Body of pancreas (tissue), 4 donors: ENCODE measurements at regions not wholly inside any gene's neighbourhood (a gene's known extent, or its start where the extent isn't known, plus 50 kb on each side); places are given as distances from the start of the nearest gene placed in this dataset.

Experiments used
- ATAC-seq: fragments of 150-250 bp; one replicate; pipeline ENCODE4 v1.9.1; 2016
- DNase-seq, 4 donors: peaks; one replicate each; pipeline ENCODE4 v3.0.0-alpha.2; 2019
- H3K27ac ChIP-seq, 4 donors: fragments of 200-600 bp; sonication (generic); 1 replicate in 3 of 4; 2 replicates in 1 of 4; pipeline versions ENCODE4 v1.5.1 to v1.6.1; 2016 to 2019; ENCODE audit warnings: mild to moderate bottlenecking in 1 of 4, mixed read lengths in 1 of 4, moderate library complexity in 1 of 4
- H3K27me3 ChIP-seq, 2 donors: fragments of 200-600 bp; sonication (generic); one replicate each; pipeline ENCODE4 v1.6.0; 2016; ENCODE audit warnings: mild to moderate bottlenecking in 1 of 2
- H3K36me3 ChIP-seq, 2 donors: fragments of 200-600 bp; sonication (generic); replicated peaks in 1 of 2; 2 replicates each; pipeline ENCODE4 v1.5.1; 2016; ENCODE audit warnings: low read depth in 2 of 2; ENCODE audit not compliant: insufficient read depth in 1 of 2
- H3K4me1 ChIP-seq: fragments of 200-600 bp; sonication (generic); one replicate; pipeline ENCODE4 v1.6.0; 2016
- H3K4me3 ChIP-seq, 2 donors: fragments of 200-600 bp; sonication (generic); 1 replicate in 1 of 2; 2 replicates in 1 of 2; pipeline ENCODE4 v1.5.1; 2016 to 2019
- H3K9me3 ChIP-seq, 3 donors: fragments of 200-600 bp; sonication (generic); 1 replicate in 2 of 3; 2 replicates in 1 of 3; pipeline ENCODE4 v1.5.1; 2016
- POLR2A ChIP-seq, 3 donors: fragments of 450-650 bp; IDR thresholded peaks; one replicate each; pipeline ENCODE4 v1.6.1; 2016; ENCODE audit warnings: antibody characterized with exemption in 3 of 3, mild to moderate bottlenecking in 2 of 3
- WGBS, 2 donors: methylation state at CpG; one replicate each; pipeline ENCODE4 v1.1.5; 2017; 5-methylcytosine and 5-hydroxymethylcytosine counted together
- intact Hi-C: fragments of 100-400 bp; cut with DNase I; formaldehyde crosslinking; loops from one replicate; pipeline ENCODE4 v1.15.1; 2023
- TF ChIP-seq, protein P1 (sequence below), 7 experiments: fragments of 450-650 bp in 4 of 7; fragments of 200-600 bp in 3 of 7; sonication (generic) in 3 of 7; IDR thresholded peaks; one replicate each; pipeline ENCODE4 v1.5.1; 2016 to 2019; ENCODE audit warnings: antibody characterized with exemption in 7 of 7

DNA sequence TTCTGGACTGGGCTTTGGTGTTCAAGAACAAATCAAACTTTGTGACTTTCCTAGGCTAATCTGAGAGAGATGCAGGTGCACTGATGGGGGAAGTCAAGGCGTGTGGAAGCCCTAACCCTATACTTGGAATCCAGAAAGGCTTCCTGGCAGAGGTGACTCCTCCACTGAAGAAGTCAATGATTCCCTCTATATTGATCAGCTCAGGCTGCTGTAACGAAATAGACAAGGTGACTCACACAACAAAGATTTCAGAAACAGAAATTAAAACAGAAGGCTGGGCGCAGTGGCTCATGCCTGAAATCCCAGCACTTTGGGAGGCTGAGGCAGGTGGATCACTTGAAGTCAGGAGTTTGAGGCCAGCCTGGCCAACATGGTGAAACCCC lies 69.6 kb upstream of the GGTA1 start:
- Histone ChIP-seq H3K27ac (peak overlapping the region in 2 of 4 donors; percentile 49 to 61), H3K4me3 (no peak overlapping the region)

DNA sequence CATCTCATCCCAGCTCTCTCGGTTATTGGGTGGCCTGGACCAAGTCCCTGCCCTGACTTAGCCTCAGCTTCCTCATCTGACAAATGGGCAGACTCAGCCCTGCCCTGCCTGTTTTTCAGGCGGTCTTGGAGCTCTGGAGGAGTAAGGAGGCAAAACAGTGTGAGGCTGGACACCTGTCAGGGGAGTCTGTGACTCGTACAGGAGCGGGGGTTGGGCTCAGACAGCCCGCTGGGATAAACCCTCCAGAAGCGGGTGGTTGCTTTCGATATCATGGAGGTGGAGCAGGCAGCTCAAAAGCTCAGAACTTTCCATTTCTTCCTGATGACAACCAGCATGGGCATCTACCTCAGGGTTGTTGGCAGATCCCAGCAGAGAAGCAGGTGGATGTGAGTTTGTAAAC lies 72.9 kb upstream of the GGTA1 start:
- no peak overlapping the region for H3K4me3 ChIP-seq
- ATAC-seq (no peak), DNase-seq (no peak)
- intact Hi-C loops: no loop called here
- H3K27ac ChIP-seq: no peak overlapping the region
- TF ChIP-seq, protein P1, sequence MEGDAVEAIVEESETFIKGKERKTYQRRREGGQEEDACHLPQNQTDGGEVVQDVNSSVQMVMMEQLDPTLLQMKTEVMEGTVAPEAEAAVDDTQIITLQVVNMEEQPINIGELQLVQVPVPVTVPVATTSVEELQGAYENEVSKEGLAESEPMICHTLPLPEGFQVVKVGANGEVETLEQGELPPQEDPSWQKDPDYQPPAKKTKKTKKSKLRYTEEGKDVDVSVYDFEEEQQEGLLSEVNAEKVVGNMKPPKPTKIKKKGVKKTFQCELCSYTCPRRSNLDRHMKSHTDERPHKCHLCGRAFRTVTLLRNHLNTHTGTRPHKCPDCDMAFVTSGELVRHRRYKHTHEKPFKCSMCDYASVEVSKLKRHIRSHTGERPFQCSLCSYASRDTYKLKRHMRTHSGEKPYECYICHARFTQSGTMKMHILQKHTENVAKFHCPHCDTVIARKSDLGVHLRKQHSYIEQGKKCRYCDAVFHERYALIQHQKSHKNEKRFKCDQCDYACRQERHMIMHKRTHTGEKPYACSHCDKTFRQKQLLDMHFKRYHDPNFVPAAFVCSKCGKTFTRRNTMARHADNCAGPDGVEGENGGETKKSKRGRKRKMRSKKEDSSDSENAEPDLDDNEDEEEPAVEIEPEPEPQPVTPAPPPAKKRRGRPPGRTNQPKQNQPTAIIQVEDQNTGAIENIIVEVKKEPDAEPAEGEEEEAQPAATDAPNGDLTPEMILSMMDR (IDR thresholded peaks at IDR 0.05): no peak
- TF ChIP-seq POLR2A (IDR thresholded peaks at IDR 0.05): no peak
- 58 to 90% methylated on average over 7 of the region's 7 CpGs for WGBS, 2 donors
- H3K27me3 ChIP-seq: no peaks in the 10 kb centered on the region
- peaks cover 20% of the 10 kb centered on the region for H3K4me1 ChIP-seq
- no peaks in the 10 kb centered on the region for H3K9me3 ChIP-seq
- no peaks in the 10 kb centered on the region for H3K36me3 ChIP-seq

More for the DNA sequence above, 69.6 kb upstream of the GGTA1 start:
- intact Hi-C loops: no loop called here
- peak; percentile 2 for ATAC-seq
- no peaks in the 10 kb centered on the region for H3K27me3 ChIP-seq
- H3K36me3 ChIP-seq: no peaks in the 10 kb centered on the region
- 65 to 82% methylated on average over 3 of the region's 3 CpGs for WGBS, 2 donors
- TF ChIP-seq, protein P1 (IDR thresholded peaks at IDR 0.05): no peak
- TF ChIP-seq POLR2A (IDR thresholded peaks at IDR 0.05): no peak
- H3K9me3 ChIP-seq: no peaks in the 10 kb centered on the region
- H3K4me1 ChIP-seq: peaks cover 22% of the 10 kb centered on the region
- DNase-seq: no peak

DNA sequence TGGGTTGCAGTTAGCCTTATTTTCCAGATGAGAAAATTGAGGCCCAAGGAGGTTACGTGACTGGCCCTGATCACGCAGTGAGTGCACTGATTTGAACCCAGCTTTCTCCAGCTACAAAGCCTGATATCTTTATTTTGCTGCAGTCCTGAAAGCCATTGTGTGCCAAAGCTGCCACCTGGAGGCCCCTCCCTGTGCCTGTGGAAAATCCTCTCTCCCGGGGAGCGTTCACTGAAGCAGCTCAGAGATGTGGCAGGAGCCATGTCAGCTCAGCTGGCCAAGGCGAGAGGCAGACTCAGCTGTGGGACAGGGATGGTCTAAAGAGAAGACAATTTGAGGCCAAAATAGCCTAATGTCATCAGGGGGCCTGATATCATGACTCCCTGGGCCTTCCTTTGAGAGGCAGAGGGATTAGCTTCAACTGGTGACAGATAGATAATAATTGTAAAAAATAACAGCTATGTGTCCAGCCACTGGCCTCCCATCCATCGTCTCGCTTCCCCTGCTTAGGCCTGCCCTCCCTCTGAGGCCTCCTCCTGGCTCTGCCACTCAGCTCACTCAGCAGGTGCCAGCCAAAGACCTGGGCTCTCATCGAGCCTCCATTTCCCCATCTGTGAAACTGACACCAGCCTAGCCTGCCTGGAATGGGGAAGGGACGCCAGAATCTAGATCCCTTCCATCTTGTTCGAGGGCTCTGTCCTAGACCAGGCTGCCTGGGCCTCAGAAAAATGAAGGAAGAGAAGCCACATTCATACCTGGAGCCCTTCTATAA lies 74.3 kb upstream of the GGTA1 start:
- Histone ChIP-seq H3K27me3 (no peaks in the 10 kb centered on the region), H3K36me3 (no peaks in the 10 kb centered on the region), H3K4me1 (peaks cover 7% of the 10 kb centered on the region), H3K4me3 (no peak overlapping the region), H3K27ac (no peak overlapping the region), H3K9me3 (no peaks in the 10 kb centered on the region)
- 77 to 83% methylated on average over 8 to 10 of the region's 10 CpGs for WGBS, 2 donors
- TF ChIP-seq, protein P1 (IDR thresholded peaks at IDR 0.05): no peak
- TF ChIP-seq POLR2A (IDR thresholded peaks at IDR 0.05): no peak
- intact Hi-C loops: no loop called here
- DNase-seq (no peak), ATAC-seq (no peak)

DNA sequence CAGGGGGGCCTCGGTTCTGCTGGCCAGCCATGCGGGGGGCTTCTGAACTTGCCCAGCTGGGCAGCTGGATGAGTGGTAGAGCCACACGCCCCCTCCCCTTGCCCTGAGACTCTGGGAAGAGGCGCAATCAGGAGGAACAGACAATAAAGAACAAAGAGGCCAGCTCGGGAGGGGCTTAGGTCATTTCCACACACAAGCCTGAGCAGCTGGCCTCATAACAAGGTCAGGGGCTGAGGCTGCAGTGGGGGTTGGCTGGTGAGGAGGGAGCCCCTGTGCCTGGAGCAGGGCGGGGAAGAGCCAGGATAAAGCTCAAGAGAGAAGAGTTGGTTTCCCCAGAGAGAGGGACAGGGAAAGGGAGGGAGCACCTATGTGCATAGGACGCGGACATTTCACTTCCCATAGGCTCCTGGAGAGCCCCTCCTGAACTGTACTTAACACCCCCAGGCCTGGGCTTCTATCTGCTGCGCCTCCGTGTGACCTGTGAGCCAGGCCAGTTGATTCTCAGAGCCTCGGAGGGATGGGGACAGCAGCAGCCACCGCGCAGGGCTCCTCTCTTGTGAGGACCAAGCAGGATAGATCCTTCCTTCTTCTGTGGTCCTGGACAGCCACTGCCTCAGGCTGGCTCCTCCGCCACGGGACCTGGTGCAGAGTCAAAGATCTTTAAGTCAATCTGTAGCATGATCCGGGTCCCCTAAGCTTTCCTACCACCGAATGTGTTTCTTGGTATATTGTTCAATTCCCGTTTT lies 75.3 kb upstream of the GGTA1 start:
- Histone ChIP-seq H3K4me3 (no peak overlapping the region), H3K27me3 (no peaks in the 10 kb centered on the region), H3K27ac (no peak overlapping the region), H3K9me3 (no peaks in the 10 kb centered on the region), H3K36me3 (no peaks in the 10 kb centered on the region), H3K4me1 (no peaks in the 10 kb centered on the region)
- DNase-seq (no peak), ATAC-seq (no peak)
- intact Hi-C loops: no loop called here
- no peak for TF ChIP-seq POLR2A (IDR thresholded peaks at IDR 0.05)
- TF ChIP-seq, protein P1 (IDR thresholded peaks at IDR 0.05): no peak
- 69 to 83% methylated on average over 13 to 17 of the region's 18 CpGs for WGBS, 2 donors
